ENCODE measurements at regions not wholly inside any gene's neighbourhood (a gene's known extent, or its start where the extent isn't known, plus 50 kb on each side); places are given as distances from the start of the nearest gene placed in this dataset.

DNA sequence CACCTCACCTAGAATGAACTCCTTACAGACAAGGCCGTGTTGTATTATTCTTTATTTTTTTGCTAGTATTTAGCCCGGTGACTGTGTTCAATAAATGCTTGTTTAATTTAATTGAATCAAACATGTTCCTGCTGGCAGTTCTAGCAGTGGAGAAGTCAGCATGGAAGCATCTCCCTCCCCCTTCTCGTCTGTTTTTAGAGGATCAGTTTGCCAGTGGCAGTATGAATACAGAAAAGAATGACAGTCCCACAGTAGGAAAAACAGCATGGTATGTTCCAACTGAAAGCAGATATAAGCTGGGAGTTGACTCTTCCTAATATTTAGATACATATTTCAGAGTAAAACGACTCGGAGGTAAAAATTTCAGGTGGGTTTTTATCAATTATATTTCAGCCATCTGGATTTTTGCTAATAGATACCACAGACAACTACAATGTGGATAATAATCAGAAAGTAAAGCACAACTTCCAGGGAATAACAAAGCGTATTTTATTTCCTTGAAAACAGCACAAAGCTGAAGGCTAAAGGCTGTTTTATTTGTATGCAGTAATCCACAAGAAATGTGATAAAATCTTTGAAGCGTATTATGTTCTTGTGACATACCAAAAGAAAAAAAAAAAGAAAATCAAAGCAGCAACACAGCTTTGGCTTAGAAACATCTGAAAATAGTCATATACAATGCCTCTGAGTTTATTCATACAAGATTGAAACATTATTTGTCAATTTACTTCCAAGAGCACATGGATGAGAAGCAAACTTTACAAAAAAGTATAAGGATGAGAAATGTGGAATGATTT lies 244.5 kb upstream of the KCNMB2 start (continued):
- TF ChIP-seq, protein P1, sequence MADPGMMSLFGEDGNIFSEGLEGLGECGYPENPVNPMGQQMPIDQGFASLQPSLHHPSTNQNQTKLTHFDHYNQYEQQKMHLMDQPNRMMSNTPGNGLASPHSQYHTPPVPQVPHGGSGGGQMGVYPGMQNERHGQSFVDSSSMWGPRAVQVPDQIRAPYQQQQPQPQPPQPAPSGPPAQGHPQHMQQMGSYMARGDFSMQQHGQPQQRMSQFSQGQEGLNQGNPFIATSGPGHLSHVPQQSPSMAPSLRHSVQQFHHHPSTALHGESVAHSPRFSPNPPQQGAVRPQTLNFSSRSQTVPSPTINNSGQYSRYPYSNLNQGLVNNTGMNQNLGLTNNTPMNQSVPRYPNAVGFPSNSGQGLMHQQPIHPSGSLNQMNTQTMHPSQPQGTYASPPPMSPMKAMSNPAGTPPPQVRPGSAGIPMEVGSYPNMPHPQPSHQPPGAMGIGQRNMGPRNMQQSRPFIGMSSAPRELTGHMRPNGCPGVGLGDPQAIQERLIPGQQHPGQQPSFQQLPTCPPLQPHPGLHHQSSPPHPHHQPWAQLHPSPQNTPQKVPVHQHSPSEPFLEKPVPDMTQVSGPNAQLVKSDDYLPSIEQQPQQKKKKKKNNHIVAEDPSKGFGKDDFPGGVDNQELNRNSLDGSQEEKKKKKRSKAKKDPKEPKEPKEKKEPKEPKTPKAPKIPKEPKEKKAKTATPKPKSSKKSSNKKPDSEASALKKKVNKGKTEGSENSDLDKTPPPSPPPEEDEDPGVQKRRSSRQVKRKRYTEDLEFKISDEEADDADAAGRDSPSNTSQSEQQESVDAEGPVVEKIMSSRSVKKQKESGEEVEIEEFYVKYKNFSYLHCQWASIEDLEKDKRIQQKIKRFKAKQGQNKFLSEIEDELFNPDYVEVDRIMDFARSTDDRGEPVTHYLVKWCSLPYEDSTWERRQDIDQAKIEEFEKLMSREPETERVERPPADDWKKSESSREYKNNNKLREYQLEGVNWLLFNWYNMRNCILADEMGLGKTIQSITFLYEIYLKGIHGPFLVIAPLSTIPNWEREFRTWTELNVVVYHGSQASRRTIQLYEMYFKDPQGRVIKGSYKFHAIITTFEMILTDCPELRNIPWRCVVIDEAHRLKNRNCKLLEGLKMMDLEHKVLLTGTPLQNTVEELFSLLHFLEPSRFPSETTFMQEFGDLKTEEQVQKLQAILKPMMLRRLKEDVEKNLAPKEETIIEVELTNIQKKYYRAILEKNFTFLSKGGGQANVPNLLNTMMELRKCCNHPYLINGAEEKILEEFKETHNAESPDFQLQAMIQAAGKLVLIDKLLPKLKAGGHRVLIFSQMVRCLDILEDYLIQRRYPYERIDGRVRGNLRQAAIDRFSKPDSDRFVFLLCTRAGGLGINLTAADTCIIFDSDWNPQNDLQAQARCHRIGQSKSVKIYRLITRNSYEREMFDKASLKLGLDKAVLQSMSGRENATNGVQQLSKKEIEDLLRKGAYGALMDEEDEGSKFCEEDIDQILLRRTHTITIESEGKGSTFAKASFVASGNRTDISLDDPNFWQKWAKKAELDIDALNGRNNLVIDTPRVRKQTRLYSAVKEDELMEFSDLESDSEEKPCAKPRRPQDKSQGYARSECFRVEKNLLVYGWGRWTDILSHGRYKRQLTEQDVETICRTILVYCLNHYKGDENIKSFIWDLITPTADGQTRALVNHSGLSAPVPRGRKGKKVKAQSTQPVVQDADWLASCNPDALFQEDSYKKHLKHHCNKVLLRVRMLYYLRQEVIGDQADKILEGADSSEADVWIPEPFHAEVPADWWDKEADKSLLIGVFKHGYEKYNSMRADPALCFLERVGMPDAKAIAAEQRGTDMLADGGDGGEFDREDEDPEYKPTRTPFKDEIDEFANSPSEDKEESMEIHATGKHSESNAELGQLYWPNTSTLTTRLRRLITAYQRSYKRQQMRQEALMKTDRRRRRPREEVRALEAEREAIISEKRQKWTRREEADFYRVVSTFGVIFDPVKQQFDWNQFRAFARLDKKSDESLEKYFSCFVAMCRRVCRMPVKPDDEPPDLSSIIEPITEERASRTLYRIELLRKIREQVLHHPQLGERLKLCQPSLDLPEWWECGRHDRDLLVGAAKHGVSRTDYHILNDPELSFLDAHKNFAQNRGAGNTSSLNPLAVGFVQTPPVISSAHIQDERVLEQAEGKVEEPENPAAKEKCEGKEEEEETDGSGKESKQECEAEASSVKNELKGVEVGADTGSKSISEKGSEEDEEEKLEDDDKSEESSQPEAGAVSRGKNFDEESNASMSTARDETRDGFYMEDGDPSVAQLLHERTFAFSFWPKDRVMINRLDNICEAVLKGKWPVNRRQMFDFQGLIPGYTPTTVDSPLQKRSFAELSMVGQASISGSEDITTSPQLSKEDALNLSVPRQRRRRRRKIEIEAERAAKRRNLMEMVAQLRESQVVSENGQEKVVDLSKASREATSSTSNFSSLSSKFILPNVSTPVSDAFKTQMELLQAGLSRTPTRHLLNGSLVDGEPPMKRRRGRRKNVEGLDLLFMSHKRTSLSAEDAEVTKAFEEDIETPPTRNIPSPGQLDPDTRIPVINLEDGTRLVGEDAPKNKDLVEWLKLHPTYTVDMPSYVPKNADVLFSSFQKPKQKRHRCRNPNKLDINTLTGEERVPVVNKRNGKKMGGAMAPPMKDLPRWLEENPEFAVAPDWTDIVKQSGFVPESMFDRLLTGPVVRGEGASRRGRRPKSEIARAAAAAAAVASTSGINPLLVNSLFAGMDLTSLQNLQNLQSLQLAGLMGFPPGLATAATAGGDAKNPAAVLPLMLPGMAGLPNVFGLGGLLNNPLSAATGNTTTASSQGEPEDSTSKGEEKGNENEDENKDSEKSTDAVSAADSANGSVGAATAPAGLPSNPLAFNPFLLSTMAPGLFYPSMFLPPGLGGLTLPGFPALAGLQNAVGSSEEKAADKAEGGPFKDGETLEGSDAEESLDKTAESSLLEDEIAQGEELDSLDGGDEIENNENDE (IDR thresholded peaks at IDR 0.05; ENCODE audit: insufficient replicate concordance, low read length), result no peak
- TF ChIP-seq KDM1A (IDR thresholded peaks at IDR 0.05; ENCODE audit: borderline replicate concordance, low read length) (no peak), HDAC6 (IDR thresholded peaks at IDR 0.05; ENCODE audit: low read depth, low read length) (no peak), SP4 (IDR thresholded peaks at IDR 0.05; ENCODE audit: low read length) (no peak), RXRA (IDR thresholded peaks at IDR 0.05; ENCODE audit: insufficient read depth, low read depth, low read length) (no peak), SP2 (IDR thresholded peaks at IDR 0.05; ENCODE audit: low read length) (no peak), RFX5 (IDR thresholded peaks at IDR 0.05; ENCODE audit: borderline replicate concordance, low read depth, low read length) (no peak)
- TF ChIP-seq, protein P2, sequence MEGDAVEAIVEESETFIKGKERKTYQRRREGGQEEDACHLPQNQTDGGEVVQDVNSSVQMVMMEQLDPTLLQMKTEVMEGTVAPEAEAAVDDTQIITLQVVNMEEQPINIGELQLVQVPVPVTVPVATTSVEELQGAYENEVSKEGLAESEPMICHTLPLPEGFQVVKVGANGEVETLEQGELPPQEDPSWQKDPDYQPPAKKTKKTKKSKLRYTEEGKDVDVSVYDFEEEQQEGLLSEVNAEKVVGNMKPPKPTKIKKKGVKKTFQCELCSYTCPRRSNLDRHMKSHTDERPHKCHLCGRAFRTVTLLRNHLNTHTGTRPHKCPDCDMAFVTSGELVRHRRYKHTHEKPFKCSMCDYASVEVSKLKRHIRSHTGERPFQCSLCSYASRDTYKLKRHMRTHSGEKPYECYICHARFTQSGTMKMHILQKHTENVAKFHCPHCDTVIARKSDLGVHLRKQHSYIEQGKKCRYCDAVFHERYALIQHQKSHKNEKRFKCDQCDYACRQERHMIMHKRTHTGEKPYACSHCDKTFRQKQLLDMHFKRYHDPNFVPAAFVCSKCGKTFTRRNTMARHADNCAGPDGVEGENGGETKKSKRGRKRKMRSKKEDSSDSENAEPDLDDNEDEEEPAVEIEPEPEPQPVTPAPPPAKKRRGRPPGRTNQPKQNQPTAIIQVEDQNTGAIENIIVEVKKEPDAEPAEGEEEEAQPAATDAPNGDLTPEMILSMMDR (IDR thresholded peaks at IDR 0.05; ENCODE audit: control extremely low read depth in 1 of 3, insufficient read depth in 1 of 3, low read depth in 1 of 3, low read length in 3 of 3), result no peak
